Inferior parietal cortex (tissue), 1 donor: ENCODE measurements at regions not wholly inside any gene's neighbourhood (a gene's known extent, or its start where the extent isn't known, plus 50 kb on each side); places are given as distances from the start of the nearest gene placed in this dataset.

Source experiments
- DNase-seq: peaks from one replicate; pipeline ENCODE4 v3.0.0-alpha.2; 2016; ENCODE audit errors: extremely low spot score

DNA sequence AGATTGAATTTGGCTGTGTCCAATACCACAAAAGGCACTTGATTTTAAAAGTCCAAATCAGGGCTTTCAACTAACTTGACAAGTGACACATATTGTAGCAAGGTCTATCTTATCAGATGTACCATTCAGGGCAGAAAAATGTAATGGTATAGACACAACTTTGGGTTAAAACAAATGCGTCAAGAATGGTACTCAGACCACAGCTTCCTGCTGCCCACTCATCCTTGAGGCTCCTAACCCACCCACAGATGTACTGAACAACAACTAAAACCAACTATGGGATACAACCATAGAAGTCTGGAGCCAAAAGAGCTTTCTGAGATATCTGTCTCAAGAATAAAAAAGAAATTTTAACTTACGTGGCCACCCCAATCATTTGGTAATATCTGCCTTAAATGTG is 105.2 kb downstream of the RBM43 start:
- no peak for DNase-seq

GRCh38 chr2:151153601-151154000 is 108.1 kb downstream of the RBM43 start:
- no peak for DNase-seq

- no peak for DNase-seq
Observed at GRCh38 chr2:151150331-151151320, 111.0 kb downstream of the RBM43 start.

DNA sequence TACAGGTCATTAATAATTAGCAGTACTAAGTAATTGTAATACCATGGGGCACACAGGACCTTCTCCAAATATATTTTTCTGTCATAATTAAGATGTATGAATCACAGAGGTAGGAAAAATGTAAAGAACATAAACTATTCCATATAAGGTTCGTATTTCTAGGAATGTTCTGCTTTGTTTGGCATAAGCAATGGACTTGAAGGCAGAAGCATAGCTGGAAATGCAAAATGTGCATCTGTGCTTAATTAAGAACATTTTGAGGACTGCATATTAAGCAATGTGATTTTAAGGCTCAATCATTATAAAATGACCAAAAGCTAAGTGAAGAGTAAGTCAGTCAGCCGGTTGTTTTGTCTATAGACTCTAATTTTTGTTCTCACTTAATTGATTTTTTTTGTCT is 123.2 kb downstream of the RBM43 start:
- DNase-seq, result no peak

- DNase-seq, result no peak
Observed at GRCh38 chr2:151137526-151137925, 124.1 kb downstream of the RBM43 start.

DNA sequence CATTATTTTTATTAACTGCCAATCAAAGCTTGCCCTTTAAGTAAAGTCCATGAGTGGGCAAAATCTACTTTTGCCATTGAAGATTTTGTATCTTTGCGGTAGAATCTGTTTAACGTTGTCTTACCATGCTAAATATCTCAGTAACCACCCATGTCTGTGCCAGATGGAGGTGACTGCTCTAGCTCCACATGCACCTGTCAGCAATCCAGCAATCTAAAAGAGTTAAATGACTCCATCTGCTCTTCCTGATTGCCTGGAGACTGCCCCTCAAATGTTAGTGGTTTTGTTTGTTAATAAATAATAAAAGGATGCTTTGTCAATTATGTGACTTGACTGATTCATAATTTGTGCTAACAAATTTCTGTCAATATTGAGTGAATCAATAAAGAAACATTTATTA is 141.7 kb downstream of the RBM43 start:
- no peak for DNase-seq

- DNase-seq, result no peak
Observed at GRCh38 chr2:151119374-151119773, 142.3 kb downstream of the RBM43 start.

GRCh38 chr2:151118269-151118668 is 143.4 kb downstream of the RBM43 start:
- DNase-seq, result no peak

GRCh38 chr2:151114874-151115273 is 146.8 kb downstream of the RBM43 start:
- no peak for DNase-seq

- DNase-seq, result no peak
Observed at GRCh38 chr2:151113318-151113717, 148.3 kb downstream of the RBM43 start.

DNA sequence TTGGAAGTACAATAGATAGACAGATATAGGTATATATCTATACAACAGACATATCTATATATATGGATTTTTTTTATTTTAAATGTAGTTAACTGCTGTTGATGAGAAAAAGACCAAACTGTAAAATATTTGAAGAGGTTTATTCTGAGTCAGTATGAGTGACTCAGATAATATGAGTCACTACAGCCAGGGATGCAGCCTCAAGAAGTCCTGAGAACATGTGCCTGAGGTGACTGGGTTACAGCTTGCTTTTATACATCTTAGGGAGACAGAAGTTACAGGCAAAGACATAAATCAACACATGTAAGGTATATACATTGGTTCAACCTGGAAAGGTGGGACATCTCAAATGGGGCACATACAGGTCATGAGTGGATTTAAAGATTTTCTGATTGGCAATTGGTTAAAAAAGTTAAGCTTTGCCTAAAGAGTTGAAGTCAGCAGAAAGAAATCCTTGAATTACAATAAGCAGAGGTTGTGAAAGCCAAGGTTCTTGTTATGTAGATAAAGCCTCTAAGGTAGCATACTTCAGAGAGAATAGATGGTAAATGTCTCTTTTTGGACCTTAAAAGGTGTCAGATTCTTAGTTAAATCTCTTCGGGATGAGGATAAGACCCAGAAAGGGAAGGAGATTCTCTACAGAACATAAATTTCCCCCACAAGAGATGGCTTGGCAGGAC is 149.9 kb downstream of the RBM43 start:
- no peak for DNase-seq

DNA sequence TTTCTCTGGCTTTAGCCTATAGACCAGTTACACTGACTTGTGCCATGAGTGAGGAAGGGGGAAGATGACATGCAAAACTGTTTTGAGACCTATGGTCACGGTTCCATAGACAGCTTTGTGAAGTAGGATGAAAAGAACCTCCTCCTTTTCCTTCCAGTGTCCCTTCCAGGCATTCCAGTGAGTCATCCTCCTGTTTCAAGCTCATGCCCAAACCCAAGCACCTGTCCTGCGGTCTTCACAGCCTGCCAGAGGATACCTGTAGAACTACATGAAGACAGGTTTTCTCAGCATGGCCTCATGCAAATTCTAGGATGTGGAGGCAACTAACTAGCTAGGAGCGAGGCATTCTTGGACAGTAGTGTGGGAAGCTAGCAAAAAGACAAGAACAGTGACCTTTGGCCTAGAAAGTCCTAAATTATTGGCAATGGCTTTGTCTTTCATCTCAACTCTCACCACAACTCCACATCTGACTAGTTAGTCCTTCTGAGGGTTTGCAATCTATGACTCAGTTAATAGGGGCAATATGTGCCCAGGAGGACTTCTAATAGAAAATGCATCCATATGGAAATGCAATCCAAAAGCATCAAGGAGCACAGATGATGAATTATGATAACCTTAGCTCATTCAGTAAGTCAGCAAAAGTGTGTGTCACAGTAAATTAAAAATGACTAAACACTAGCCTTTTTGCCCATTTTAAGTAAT is 154.7 kb downstream of the RBM43 start:
- no peak for DNase-seq

DNA sequence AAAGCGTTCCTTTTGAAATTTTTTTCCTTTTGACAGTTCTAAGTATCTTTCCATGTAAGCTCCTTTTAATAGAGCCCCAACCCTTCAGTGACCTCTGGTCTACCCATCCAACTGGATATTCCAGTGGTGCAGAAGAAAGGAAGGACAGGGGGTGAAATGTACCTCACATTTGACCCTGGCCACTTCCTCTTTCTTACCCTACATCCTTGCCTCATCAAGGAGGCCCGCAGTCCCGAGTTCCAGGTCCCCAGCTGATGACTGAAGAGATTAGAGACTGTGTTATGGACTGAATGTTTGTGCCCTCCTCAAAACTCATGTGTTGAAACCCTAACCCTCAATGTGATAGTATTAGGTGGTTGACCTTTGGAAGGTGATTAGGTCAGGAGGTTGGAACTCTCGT is 158.1 kb downstream of the RBM43 start:
- no peak for DNase-seq

DNA sequence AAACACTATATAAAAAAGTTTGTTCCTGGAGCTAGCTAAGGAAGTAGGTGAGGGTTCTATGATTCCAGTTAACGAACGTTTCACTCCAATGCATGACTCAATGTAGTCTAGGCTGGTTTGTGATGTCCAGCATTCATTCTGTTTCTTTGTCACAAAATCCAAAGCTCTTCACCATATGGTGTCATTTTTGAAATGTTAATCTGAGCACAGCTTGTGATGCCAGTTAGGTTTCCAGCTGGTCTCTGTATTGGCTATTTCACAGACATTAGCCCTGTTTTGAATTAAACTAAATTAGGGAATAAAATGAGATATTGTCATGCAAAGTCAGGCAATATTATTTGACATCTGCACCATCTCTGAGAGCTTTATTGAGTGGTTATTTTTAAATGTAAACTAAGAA is 159.4 kb downstream of the RBM43 start:
- no peak for DNase-seq

GRCh38 chr2:151098841-151099240 is 162.8 kb downstream of the RBM43 start:
- DNase-seq, result no peak

DNA sequence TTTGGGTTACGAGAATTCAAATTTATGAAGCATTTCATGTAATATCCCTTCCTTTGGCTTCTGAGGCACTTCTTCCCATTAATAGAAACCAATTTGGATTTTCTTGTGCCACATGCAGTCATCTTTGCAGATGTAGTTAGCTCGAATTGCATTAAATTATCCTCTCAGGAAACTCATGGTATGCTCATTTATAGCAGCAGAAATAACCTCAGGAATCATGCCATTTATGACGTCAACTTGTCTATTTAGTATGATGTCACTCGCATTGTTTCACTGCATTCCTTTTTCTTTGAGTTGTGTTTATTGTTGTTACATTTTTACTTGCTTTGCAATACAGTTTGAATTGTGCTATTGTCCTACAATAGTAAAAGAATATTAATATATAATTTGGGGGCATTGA is 163.8 kb downstream of the RBM43 start:
- no peak for DNase-seq

DNA sequence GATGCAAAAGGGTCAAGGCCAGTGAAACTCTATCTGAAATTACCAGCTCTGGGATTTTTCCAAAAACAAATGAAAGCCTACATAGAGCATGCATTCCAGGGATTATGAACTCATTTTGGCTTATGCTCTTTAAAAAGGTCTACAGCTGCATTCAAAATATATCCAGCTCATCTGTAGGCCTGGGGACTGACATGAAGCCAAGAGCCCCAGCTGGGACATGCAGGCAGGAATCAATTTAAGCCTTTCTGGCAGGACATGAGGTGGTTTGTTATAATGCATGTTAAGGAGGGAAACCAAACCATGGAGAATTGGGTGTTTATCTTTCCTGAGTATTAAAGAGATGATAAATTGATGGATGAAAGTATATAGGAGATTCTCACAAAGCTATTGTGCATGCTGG is 164.5 kb downstream of the RBM43 start:
- no peak for DNase-seq

- no peak for DNase-seq
Observed at GRCh38 chr2:151096235-151096634, 165.4 kb downstream of the RBM43 start.

DNA sequence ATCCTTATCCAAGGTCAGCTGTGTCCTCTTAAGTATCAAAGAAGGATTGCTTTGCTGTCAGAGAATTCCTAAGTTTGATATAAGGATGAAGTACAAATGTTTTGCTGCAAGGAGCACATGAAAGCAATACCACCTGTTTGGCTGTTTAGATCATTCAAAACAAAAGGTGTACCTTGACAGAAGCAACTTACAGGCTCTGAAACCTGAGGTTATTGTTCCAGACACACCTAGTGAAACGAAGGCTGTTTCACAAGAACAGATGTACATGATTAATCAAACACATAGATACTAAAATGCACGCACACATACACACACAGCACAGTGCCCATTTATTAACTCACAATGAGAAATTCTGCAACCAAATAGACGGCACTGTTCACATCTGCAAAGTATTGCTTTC is 166.2 kb downstream of the RBM43 start:
- DNase-seq, result no peak

- DNase-seq, result no peak
Observed at GRCh38 chr2:151091583-151091982, 170.1 kb downstream of the RBM43 start.

DNA sequence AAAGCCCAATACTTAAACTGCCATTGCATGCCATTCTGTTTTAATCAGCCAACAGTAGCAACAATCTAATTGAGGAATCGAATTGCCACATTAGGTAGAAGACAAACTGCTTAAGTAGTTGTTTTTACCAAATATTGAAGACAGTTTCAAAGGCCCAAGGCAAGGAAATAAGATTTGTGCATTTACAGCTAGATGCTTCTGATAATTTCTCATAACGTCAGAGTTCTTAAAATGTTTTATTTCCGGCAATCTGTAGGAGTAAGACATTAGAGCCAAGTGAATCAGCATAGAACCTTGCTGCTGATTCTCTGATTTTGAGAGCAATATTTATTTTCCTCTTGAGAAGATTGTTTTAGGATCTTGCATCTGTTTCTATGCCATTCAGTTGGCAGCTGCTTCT is 174.3 kb downstream of the RBM43 start:
- DNase-seq, result no peak

GRCh38 chr2:151085181-151085611 is 176.5 kb downstream of the RBM43 start:
- no peak for DNase-seq
